Breast epithelium (tissue), 4 donors: ENCODE measurements at regions not wholly inside any gene's neighbourhood (a gene's known extent, or its start where the extent isn't known, plus 50 kb on each side); places are given as distances from the start of the nearest gene placed in this dataset.

Experiments
- DNase-seq, 2 donors: peaks; one replicate each; pipeline ENCODE4 v3.0.0-alpha.2; 2019; ENCODE audit warnings: low spot score in 2 of 2
- H3K27ac ChIP-seq, 2 donors: fragments of 200-600 bp; sonication (generic) in 1 of 2; one replicate each; pipeline ENCODE4 v1.5.1; 2016 to 2019; ENCODE audit warnings: mild to moderate bottlenecking in 1 of 2
- H3K27me3 ChIP-seq, 2 donors: fragments of 200-600 bp; sonication (generic) in 1 of 2; one replicate each; pipeline versions ENCODE4 v1.5.1 to v1.6.0; 2017 to 2019; ENCODE audit warnings: control low read depth in 1 of 2, mild to moderate bottlenecking in 1 of 2
- H3K36me3 ChIP-seq: fragments of 200-600 bp; one replicate; pipeline ENCODE4 v1.5.1; 2019
- H3K4me1 ChIP-seq, 2 donors: fragments of 200-600 bp; sonication (generic); one replicate each; pipeline ENCODE4 v1.5.1; 2016 to 2019; ENCODE audit warnings: control low read depth in 1 of 2
- H3K4me3 ChIP-seq, 3 donors: fragments of 200-600 bp; sonication (generic); 1 replicate in 2 of 3; 2 replicates in 1 of 3; pipeline ENCODE4 v1.5.1; 2016 to 2019; ENCODE audit warnings: mild to moderate bottlenecking in 3 of 3, moderate library complexity in 2 of 3
- H3K9me3 ChIP-seq, 2 donors: fragments of 200-600 bp; sonication (generic) in 1 of 2; one replicate each; pipeline ENCODE4 v1.5.1; 2016 to 2019; ENCODE audit warnings: control low read depth in 1 of 2
- CTCF ChIP-seq, 3 donors: fragments of 450-650 bp; IDR thresholded peaks; one replicate each; pipeline ENCODE4 v1.5.1; 2016 to 2017; ENCODE audit warnings: antibody characterized with exemption in 3 of 3, mild to moderate bottlenecking in 3 of 3, moderate library complexity in 3 of 3
- POLR2A ChIP-seq: fragments of 450-650 bp; IDR thresholded peaks from one replicate; pipeline ENCODE4 v1.6.1; 2016; ENCODE audit warnings: antibody characterized with exemption, mild to moderate bottlenecking, moderate library complexity
- POLR2AphosphoS5 ChIP-seq, 3 donors: sonication (generic); formaldehyde crosslinking; IDR thresholded peaks; one replicate each; pipeline ENCODE4 v1.6.1; 2017; ENCODE audit warnings: antibody characterized with exemption in 3 of 3
- intact Hi-C: fragments of 100-400 bp; cut with DNase I; formaldehyde crosslinking; loops from one replicate; pipeline ENCODE4 v1.15.1; 2023; ENCODE audit warnings: low total_unique reads

- intact Hi-C loops, result no loop called here
- TF ChIP-seq POLR2A, result no peak
- TF ChIP-seq POLR2AphosphoS5 (IDR thresholded peaks at IDR 0.05), result no peak
- no peak for TF ChIP-seq CTCF (IDR thresholded peaks at IDR 0.05)
- Histone ChIP-seq H3K4me1 (no peaks in the 10 kb centered on the region), H3K9me3 (peaks cover 0 to 4% of the 10 kb centered on the region in 2 donors), H3K27me3 (no peaks in the 10 kb centered on the region), H3K4me3 (no peak overlapping the region), H3K27ac (no peak overlapping the region), H3K36me3 (no peaks in the 10 kb centered on the region)
- no peak for DNase-seq
Observed at GRCh38 chr14:82113007-82113406, 579.4 kb upstream of the SEL1L start.

GRCh38 chr14:82113710-82114109 is 580.1 kb upstream of the SEL1L start:
- TF ChIP-seq CTCF (IDR thresholded peaks at IDR 0.05) (no peak), POLR2A (no peak), POLR2AphosphoS5 (IDR thresholded peaks at IDR 0.05) (no peak)
- no peak overlapping the region for H3K27ac ChIP-seq
- H3K9me3 ChIP-seq, result peaks cover 0 to 4% of the 10 kb centered on the region in 2 donors
- no peak for DNase-seq
- H3K4me1 ChIP-seq, result no peaks in the 10 kb centered on the region
- H3K4me3 ChIP-seq, result no peak overlapping the region
- intact Hi-C loops, result no loop called here
- H3K36me3 ChIP-seq, result no peaks in the 10 kb centered on the region
- H3K27me3 ChIP-seq, result no peaks in the 10 kb centered on the region

DNA sequence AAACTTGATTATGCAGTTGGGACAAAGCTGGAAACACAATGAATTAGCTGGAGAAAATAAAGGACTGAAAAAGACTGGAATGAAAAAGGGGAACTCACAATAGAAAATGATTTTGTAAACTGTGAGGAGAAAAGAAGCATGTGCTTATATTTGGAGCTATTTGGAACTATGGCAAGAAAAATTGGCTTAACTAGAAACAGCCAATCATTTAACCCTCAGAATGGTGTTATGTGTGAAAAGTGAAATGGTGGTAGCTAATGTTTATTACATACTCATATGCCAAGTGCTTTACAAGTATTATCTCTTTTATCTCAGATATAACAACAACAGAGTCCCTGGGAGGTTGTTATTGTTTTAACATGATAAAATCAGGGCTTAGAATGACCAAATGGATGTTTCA is 583.1 kb upstream of the SEL1L start:
- H3K4me3 ChIP-seq, result no peak overlapping the region

GRCh38 chr14:82122655-82123054 is 589.0 kb upstream of the SEL1L start:
- H3K9me3 ChIP-seq, result no peaks in the 10 kb centered on the region
- no peak overlapping the region for H3K4me3 ChIP-seq
- no peaks in the 10 kb centered on the region for H3K27me3 ChIP-seq
- TF ChIP-seq CTCF (IDR thresholded peaks at IDR 0.05) (no peak), POLR2AphosphoS5 (IDR thresholded peaks at IDR 0.05) (no peak), POLR2A (no peak)
- H3K4me1 ChIP-seq, result no peaks in the 10 kb centered on the region
- no peaks in the 10 kb centered on the region for H3K36me3 ChIP-seq
- H3K27ac ChIP-seq, result no peak overlapping the region
- DNase-seq, result no peak
- intact Hi-C loops, result no loop called here

More for the DNA sequence above, 583.1 kb upstream of the SEL1L start:
- intact Hi-C loops, result no loop called here
- Histone ChIP-seq H3K4me1 (no peaks in the 10 kb centered on the region), H3K27me3 (no peaks in the 10 kb centered on the region), H3K27ac (no peak overlapping the region), H3K9me3 (peaks cover 0 to 4% of the 10 kb centered on the region in 2 donors), H3K36me3 (no peaks in the 10 kb centered on the region)
- no peak for DNase-seq
- no peak for TF ChIP-seq POLR2A
- TF ChIP-seq POLR2AphosphoS5 (IDR thresholded peaks at IDR 0.05), result no peak
- TF ChIP-seq CTCF (IDR thresholded peaks at IDR 0.05), result no peak

DNA sequence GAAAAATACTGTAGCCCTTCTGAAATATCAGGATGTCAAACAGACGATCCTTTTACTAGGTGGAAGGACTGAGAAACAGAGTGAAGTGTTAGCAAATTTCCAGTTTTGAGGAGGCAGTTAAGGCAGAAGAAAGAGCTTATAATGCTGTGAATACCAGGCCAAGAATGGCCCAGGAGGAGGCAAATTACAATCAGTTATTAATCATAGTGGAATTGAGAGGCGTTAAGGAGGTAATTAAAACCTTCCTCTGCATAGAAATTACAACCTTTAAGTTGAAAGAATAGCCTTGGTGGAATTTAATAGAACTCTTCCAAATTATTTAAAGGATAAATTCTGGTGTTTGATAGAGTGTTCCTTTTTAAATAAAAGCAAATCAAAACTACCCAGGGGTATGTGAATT is 590.9 kb upstream of the SEL1L start:
- Histone ChIP-seq H3K4me3 (no peak overlapping the region), H3K27ac (no peak overlapping the region), H3K9me3 (no peaks in the 10 kb centered on the region), H3K4me1 (no peaks in the 10 kb centered on the region), H3K27me3 (no peaks in the 10 kb centered on the region), H3K36me3 (no peaks in the 10 kb centered on the region)
- TF ChIP-seq POLR2A (no peak), CTCF (IDR thresholded peaks at IDR 0.05) (no peak), POLR2AphosphoS5 (IDR thresholded peaks at IDR 0.05) (no peak)
- intact Hi-C loops, result loop anchor here (1.0 kb wide), 1 partner anchor 18 kb away; no protein-coding TSS in a partner anchor
- DNase-seq, result no peak
